DND-41 (cell line): ENCODE measurements at regions not wholly inside any gene's neighbourhood (a gene's known extent, or its start where the extent isn't known, plus 50 kb on each side); places are given as distances from the start of the nearest gene placed in this dataset.
"Not testable (repeated sequence)": the region's sequence is repeated elsewhere in the genome, so short reads cannot be mapped to it uniquely, and the experiment has no call there.

ENCODE experiments used
- ATAC-seq: fragments of 200-7000 bp; cut with Tn5 transposase; 3 replicates; pipeline ENCODE4 v1.9.1; 2021; ENCODE audit warnings: low read depth; ENCODE audit not compliant: insufficient read depth
- DNase-seq: peaks from one replicate; pipeline ENCODE4 v3.0.0-alpha.2; 2020
- H2AFZ ChIP-seq: 2 replicates; pipeline ENCODE4 v1.6.0; 2012; ENCODE audit warnings: low read depth, low read length
- H3K27ac ChIP-seq: 2 replicates; pipeline ENCODE4 v1.5.1; 2012; ENCODE audit warnings: low read length, inconsistent platforms
- H3K27me3 ChIP-seq: fragments of 200-600 bp; sonication (generic); 2 replicates; pipeline ENCODE4 v1.6.0; 2012; ENCODE audit warnings: low read length, mild to moderate bottlenecking, inconsistent platforms; ENCODE audit not compliant: insufficient read depth, poor library complexity
- H3K36me3 ChIP-seq: 2 replicates; pipeline ENCODE4 v1.5.1; 2012; ENCODE audit warnings: low read length, inconsistent platforms; ENCODE audit not compliant: insufficient read depth
- H3K4me1 ChIP-seq: 2 replicates; pipeline ENCODE4 v1.5.1; 2012; ENCODE audit warnings: mild to moderate bottlenecking, low read length; ENCODE audit not compliant: insufficient read depth
- H3K4me2 ChIP-seq: 2 replicates; pipeline ENCODE4 v1.6.0; 2012; ENCODE audit warnings: mild to moderate bottlenecking, moderate library complexity, low read length, inconsistent platforms; ENCODE audit not compliant: insufficient read depth
- H3K4me3 ChIP-seq, 2 experiments: fragments of 200-600 bp in 1 of 2; shearing (Covaris generic) in 1 of 2; 2 replicates each; pipeline ENCODE4 v1.5.1; 2012 to 2016; ENCODE audit warnings: inconsistent platforms in 2 of 2, low read length in 2 of 2, mild to moderate bottlenecking in 2 of 2, low read depth in 1 of 2, moderate library complexity in 1 of 2
- H3K79me2 ChIP-seq: 2 replicates; pipeline ENCODE4 v1.6.0; 2012; ENCODE audit warnings: low read length, inconsistent platforms; ENCODE audit not compliant: insufficient read depth
- H3K9ac ChIP-seq: 2 replicates; pipeline ENCODE4 v1.6.0; 2012; ENCODE audit warnings: low read depth, mild to moderate bottlenecking, inconsistent platforms, low read length, moderate library complexity
- H3K9me3 ChIP-seq: 2 replicates; pipeline ENCODE4 v1.5.1; 2012; ENCODE audit warnings: low read length, moderate library complexity, mild to moderate bottlenecking, inconsistent platforms; ENCODE audit not compliant: insufficient read depth, severe bottlenecking
- H4K20me1 ChIP-seq: 2 replicates; pipeline ENCODE4 v1.6.0; 2012; ENCODE audit warnings: low read length; ENCODE audit not compliant: insufficient read depth
- CTCF ChIP-seq: IDR thresholded peaks from 2 replicates; pipeline ENCODE4 v1.5.1; 2012; ENCODE audit warnings: borderline replicate concordance, low read length, moderate library complexity, mild to moderate bottlenecking; ENCODE audit not compliant: poor library complexity, severe bottlenecking; ENCODE audit errors: extremely low read depth
- EZH2 ChIP-seq: IDR thresholded peaks from 3 replicates; pipeline ENCODE4 v1.6.1; 2012; ENCODE audit warnings: borderline replicate concordance, low read depth, mild to moderate bottlenecking, moderate library complexity, low read length, inconsistent platforms; ENCODE audit not compliant: severe bottlenecking

DNA sequence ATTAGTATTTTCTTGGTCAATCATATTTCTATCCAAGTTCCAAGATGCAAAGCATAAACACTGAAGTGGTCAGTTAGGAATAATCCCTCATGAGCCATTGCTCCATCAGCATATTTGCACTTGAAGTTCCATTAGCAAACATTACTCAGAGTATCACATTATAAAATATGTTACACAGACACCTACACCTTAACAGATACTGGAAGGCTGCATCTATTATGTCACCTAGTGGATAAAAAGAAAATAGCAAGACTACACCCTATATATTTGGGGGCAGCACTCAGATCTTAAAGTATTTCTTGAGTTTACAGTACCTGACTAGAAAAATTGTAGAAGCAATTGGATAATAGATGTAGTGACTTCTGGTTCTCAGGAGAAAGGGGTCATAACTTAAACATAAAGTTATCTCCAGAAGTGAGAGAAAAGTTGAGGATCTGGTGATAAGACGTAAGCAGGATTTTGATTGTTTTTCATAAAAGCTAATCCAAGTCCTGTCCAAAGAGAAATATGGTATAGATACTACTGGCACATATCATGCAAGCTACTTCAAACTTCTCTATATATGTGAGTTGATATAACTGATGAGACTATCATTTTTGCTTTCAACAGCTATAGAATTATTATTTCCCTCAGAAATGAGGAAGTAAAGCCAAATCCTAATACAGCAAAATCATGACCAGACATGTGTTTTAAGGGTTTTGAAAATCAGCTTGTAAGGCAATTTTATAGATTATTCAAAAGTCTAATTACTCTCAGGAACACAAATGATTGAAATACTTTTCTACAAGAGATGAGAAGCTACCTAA is 422.2 kb downstream of the GBE1 start:
- peak; percentile 77 for ATAC-seq
- no peak for DNase-seq
- no peaks in the 10 kb centered on the region for H3K27me3 ChIP-seq
- no peaks in the 10 kb centered on the region for H3K36me3 ChIP-seq
- TF ChIP-seq EZH2 (no peak), CTCF (peak; percentile 64)
- H3K9me3 ChIP-seq = no peaks in the 10 kb centered on the region
- no peak overlapping the region for H3K4me2 ChIP-seq
- no peaks in the 10 kb centered on the region for H3K79me2 ChIP-seq
- no peak overlapping the region for H3K4me3 ChIP-seq
- H3K4me1 ChIP-seq = no peaks in the 10 kb centered on the region
- H2AFZ ChIP-seq = no peak overlapping the region
- no peak overlapping the region for H3K9ac ChIP-seq
- H4K20me1 ChIP-seq = no peaks in the 10 kb centered on the region
- H3K27ac ChIP-seq = no peak overlapping the region

GRCh38 chr3:81336470-81336869 is 425.0 kb downstream of the GBE1 start:
- no peaks in the 10 kb centered on the region for H4K20me1 ChIP-seq
- no peaks in the 10 kb centered on the region for H3K27me3 ChIP-seq
- H3K27ac ChIP-seq = no peak overlapping the region
- H3K9ac ChIP-seq = no peak overlapping the region
- H3K9me3 ChIP-seq = no peaks in the 10 kb centered on the region
- H3K36me3 ChIP-seq = no peaks in the 10 kb centered on the region
- H2AFZ ChIP-seq = no peak overlapping the region
- DNase-seq = no peak
- TF ChIP-seq EZH2 = no peak
- no peaks in the 10 kb centered on the region for H3K4me1 ChIP-seq
- no peak for ATAC-seq
- H3K4me2 ChIP-seq = no peak overlapping the region
- H3K79me2 ChIP-seq = no peaks in the 10 kb centered on the region
- H3K4me3 ChIP-seq = no peak overlapping the region

DNA sequence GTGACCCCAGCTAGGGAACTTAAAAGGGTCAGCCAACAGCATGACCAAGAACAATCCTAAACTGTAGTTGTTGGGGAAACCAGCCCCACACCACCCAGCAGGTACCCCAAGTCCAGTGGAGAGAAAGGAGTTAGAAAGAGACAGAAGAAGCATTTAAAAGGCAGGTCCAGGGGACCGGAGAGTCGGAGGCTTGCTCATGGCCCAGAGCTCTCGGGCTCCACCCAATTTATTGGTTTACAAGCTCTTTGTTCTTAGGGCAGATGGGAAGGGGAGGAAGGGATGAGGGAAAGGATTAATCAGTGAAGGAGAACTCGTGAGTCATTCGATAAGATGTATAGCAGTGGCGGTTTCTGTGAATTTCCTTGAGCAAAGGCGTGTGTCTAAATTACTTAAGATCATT is 431.6 kb downstream of the GBE1 start:
- H4K20me1 ChIP-seq, H3K27me3 ChIP-seq, H3K36me3 ChIP-seq, H3K4me1 ChIP-seq, H3K27ac ChIP-seq, H3K9me3 ChIP-seq, H3K4me3 ChIP-seq, ATAC-seq, H3K9ac ChIP-seq, H2AFZ ChIP-seq, H3K4me2 ChIP-seq, DNase-seq, H3K79me2 ChIP-seq: not testable (repeated sequence)

- Histone ChIP-seq H3K4me2 (no peak overlapping the region), H3K79me2 (no peaks in the 10 kb centered on the region), H3K27me3 (no peaks in the 10 kb centered on the region), H3K4me3 (no peak overlapping the region), H3K27ac (no peak overlapping the region), H4K20me1 (no peaks in the 10 kb centered on the region), H3K36me3 (no peaks in the 10 kb centered on the region), H3K9ac (no peak overlapping the region), H3K9me3 (no peaks in the 10 kb centered on the region), H2AFZ (no peak overlapping the region), H3K4me1 (no peaks in the 10 kb centered on the region)
- DNase-seq (no peak), ATAC-seq (no peak)
- TF ChIP-seq EZH2 (no peak), CTCF (no peak)
These were observed 435.2 kb downstream of the GBE1 start for GRCh38 chr3:81326245-81326644.
